ENCODE measurements at regions not wholly inside any gene's neighbourhood (a gene's known extent, or its start where the extent isn't known, plus 50 kb on each side); places are given as distances from the start of the nearest gene placed in this dataset.

DNA sequence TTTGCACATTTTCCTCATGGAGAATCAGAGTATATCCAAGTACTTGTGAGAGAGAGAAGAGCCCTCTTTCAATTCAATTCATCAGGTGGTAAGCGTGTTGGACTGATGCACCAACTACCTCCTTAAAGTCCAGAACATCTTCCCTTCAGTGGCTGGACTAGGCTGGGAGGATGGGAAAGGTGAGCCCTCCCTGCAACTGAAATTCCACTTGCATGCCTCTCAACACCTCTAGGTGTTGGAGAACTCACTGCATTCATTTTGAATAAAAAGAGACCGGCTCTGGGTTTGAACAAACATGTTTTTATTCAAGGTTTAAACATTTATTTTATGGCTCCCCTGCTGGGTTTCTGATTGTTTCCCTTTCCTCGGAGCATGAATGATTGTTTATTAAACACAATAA is 573.5 kb downstream of the CCSER2 start:
- H3K9me3 ChIP-seq (ENCODE audit: control insufficient read depth in 1 of 2, low read length in 2 of 2), result no peaks in the 10 kb centered on the region
- no peak overlapping the region for H3K4me3 ChIP-seq (ENCODE audit: low read length in 2 of 2)
- peaks cover 0 to 6% (median 0%) of the 10 kb centered on the region in 8 donors for H3K9me3 Mint-ChIP-seq
- ChIA-PET POLR2A (ENCODE audit: partially characterized antibody) (no interaction called here), CTCF (ENCODE audit: partially characterized antibody) (no interaction called here)
- no peaks in the 10 kb centered on the region for H3K4me1 ChIP-seq (ENCODE audit: insufficient read depth, low read length)
- DNase-seq, result no peak
- peaks cover 3% of the 10 kb centered on the region in 2 donors for H3K27me3 Mint-ChIP-seq
- no peaks in the 10 kb centered on the region for H3K36me3 Mint-ChIP-seq
- no peak overlapping the region for H3K27ac Mint-ChIP-seq
- H3K27ac ChIP-seq (ENCODE audit: low read depth, low read length), result no peak overlapping the region
- no peaks in the 10 kb centered on the region for H3K4me1 Mint-ChIP-seq
- intact Hi-C loops (cut with micrococcal nuclease), result no loop called here
- H3K27me3 ChIP-seq (ENCODE audit: insufficient read depth, low read length), result no peaks in the 10 kb centered on the region
- H3K4me3 Mint-ChIP-seq, result no peak overlapping the region
- no peaks in the 10 kb centered on the region for H3K36me3 ChIP-seq (ENCODE audit: insufficient read depth, low read length)

DNA sequence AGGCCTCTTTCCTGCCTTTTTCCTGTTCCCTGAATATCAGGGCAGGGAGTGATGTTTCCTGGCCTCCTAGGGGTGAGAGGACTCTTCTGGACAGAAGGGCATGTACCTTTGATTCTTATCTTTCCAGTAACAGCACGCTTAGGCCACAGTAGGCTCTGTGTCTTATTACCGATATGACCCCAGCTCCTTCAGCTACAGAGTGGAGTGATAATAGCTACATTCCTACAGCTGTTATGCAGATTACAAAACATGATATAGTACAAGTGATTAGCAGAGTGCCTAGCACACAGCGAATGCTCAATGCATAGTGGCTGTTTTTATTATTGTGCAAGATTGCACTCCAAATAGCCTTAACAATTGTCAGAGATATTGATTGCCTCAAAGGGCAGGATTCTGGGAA is 574.2 kb downstream of the CCSER2 start:
- ChIA-PET CTCF (ENCODE audit: partially characterized antibody) (no interaction called here), POLR2A (ENCODE audit: partially characterized antibody) (no interaction called here)
- Mint-ChIP-seq H3K27me3 (peaks cover 3% of the 10 kb centered on the region in 2 donors), H3K9me3 (peaks cover 0 to 6% (median 0%) of the 10 kb centered on the region in 8 donors), H3K4me1 (no peaks in the 10 kb centered on the region), H3K4me3 (no peak overlapping the region), H3K27ac (no peak overlapping the region), H3K36me3 (no peaks in the 10 kb centered on the region)
- intact Hi-C loops (cut with micrococcal nuclease), result no loop called here
- H3K36me3 ChIP-seq (ENCODE audit: insufficient read depth, low read length), result no peaks in the 10 kb centered on the region
- no peak overlapping the region for H3K4me3 ChIP-seq (ENCODE audit: low read length in 2 of 2)
- H3K27me3 ChIP-seq (ENCODE audit: insufficient read depth, low read length), result no peaks in the 10 kb centered on the region
- H3K27ac ChIP-seq (ENCODE audit: low read depth, low read length), result no peak overlapping the region
- no peaks in the 10 kb centered on the region for H3K9me3 ChIP-seq (ENCODE audit: control insufficient read depth in 1 of 2, low read length in 2 of 2)
- no peaks in the 10 kb centered on the region for H3K4me1 ChIP-seq (ENCODE audit: insufficient read depth, low read length)
- DNase-seq, result no peak

- no peaks in the 10 kb centered on the region for H3K36me3 ChIP-seq (ENCODE audit: insufficient read depth, low read length)
- H3K9me3 ChIP-seq (ENCODE audit: control insufficient read depth in 1 of 2, low read length in 2 of 2), result no peaks in the 10 kb centered on the region
- Mint-ChIP-seq H3K4me3 (no peak overlapping the region), H3K27ac (no peak overlapping the region), H3K9me3 (peaks cover 0 to 6% (median 0%) of the 10 kb centered on the region in 8 donors), H3K36me3 (no peaks in the 10 kb centered on the region), H3K4me1 (no peaks in the 10 kb centered on the region), H3K27me3 (peaks cover 3 to 5% of the 10 kb centered on the region in 2 donors)
- no peak overlapping the region for H3K4me3 ChIP-seq (ENCODE audit: low read length in 2 of 2)
- no peak for DNase-seq
- CTCF ChIA-PET (ENCODE audit: partially characterized antibody), result no interaction called here
- H3K27me3 ChIP-seq (ENCODE audit: insufficient read depth, low read length), result no peaks in the 10 kb centered on the region
- POLR2A ChIA-PET (ENCODE audit: partially characterized antibody), result no interaction called here
- no peak overlapping the region for H3K27ac ChIP-seq (ENCODE audit: low read depth, low read length)
- intact Hi-C loops (cut with micrococcal nuclease), result no loop called here
- H3K4me1 ChIP-seq (ENCODE audit: insufficient read depth, low read length), result no peaks in the 10 kb centered on the region
Measured at GRCh38 chr10:84903320-84903719, 574.9 kb downstream of the CCSER2 start.

- ChIA-PET CTCF (ENCODE audit: partially characterized antibody) (no interaction called here), POLR2A (ENCODE audit: partially characterized antibody) (no interaction called here)
- Histone ChIP-seq H3K4me3 (ENCODE audit: low read length in 2 of 2) (no peak overlapping the region), H3K36me3 (ENCODE audit: insufficient read depth, low read length) (no peaks in the 10 kb centered on the region), H3K27ac (ENCODE audit: low read depth, low read length) (no peak overlapping the region), H3K9me3 (ENCODE audit: control insufficient read depth in 1 of 2, low read length in 2 of 2) (no peaks in the 10 kb centered on the region), H3K27me3 (ENCODE audit: insufficient read depth, low read length) (no peaks in the 10 kb centered on the region), H3K4me1 (ENCODE audit: insufficient read depth, low read length) (no peaks in the 10 kb centered on the region)
- H3K9me3 Mint-ChIP-seq, result peaks cover 0 to 2% (median 0%) of the 10 kb centered on the region in 8 donors
- H3K36me3 Mint-ChIP-seq, result no peaks in the 10 kb centered on the region
- H3K27ac Mint-ChIP-seq, result no peak overlapping the region
- H3K4me1 Mint-ChIP-seq, result peaks cover 0 to 1% (median 0%) of the 10 kb centered on the region in 4 donors
- intact Hi-C loops (cut with micrococcal nuclease), result no loop called here
- no peak overlapping the region for H3K4me3 Mint-ChIP-seq
- no peak for DNase-seq
- peaks cover 0 to 6% of the 10 kb centered on the region in 2 donors for H3K27me3 Mint-ChIP-seq
Measured at GRCh38 chr10:84907461-84908009, 579.1 kb downstream of the CCSER2 start.

DNA sequence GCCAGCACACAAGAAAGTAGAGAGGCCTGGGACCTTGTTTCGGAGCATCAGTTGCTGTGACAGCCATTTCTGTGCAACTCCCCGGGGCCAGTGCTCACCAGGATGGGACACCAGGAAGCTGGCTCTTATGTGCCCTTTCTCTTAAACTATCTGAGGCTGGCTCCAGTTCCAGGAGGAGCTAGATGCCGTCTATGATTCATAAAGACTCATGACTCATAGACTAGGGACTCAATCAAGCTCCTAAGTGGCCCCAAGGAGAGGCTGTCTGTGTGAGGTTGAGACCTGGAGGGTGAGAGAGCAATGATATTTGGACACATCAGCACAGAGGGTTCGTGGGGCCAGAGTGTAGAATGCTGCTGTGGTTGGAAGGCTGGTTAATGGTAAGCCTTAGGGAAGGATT is 580.1 kb downstream of the CCSER2 start:
- Histone ChIP-seq H3K4me3 (ENCODE audit: low read length in 2 of 2) (no peak overlapping the region), H3K4me1 (ENCODE audit: insufficient read depth, low read length) (no peaks in the 10 kb centered on the region), H3K27ac (ENCODE audit: low read depth, low read length) (no peak overlapping the region), H3K36me3 (ENCODE audit: insufficient read depth, low read length) (no peaks in the 10 kb centered on the region), H3K9me3 (ENCODE audit: control insufficient read depth in 1 of 2, low read length in 2 of 2) (no peaks in the 10 kb centered on the region), H3K27me3 (ENCODE audit: insufficient read depth, low read length) (no peaks in the 10 kb centered on the region)
- intact Hi-C loops (cut with micrococcal nuclease), result no loop called here
- no peaks in the 10 kb centered on the region for H3K36me3 Mint-ChIP-seq
- no peak overlapping the region for H3K4me3 Mint-ChIP-seq
- no peak overlapping the region for H3K27ac Mint-ChIP-seq
- ChIA-PET CTCF (ENCODE audit: partially characterized antibody) (no interaction called here), POLR2A (ENCODE audit: partially characterized antibody) (no interaction called here)
- H3K27me3 Mint-ChIP-seq, result peaks cover 0 to 6% of the 10 kb centered on the region in 2 donors
- no peak for DNase-seq
- H3K9me3 Mint-ChIP-seq, result peaks cover 0 to 2% (median 0%) of the 10 kb centered on the region in 8 donors
- peaks cover 0 to 1% (median 0%) of the 10 kb centered on the region in 4 donors for H3K4me1 Mint-ChIP-seq

DNA sequence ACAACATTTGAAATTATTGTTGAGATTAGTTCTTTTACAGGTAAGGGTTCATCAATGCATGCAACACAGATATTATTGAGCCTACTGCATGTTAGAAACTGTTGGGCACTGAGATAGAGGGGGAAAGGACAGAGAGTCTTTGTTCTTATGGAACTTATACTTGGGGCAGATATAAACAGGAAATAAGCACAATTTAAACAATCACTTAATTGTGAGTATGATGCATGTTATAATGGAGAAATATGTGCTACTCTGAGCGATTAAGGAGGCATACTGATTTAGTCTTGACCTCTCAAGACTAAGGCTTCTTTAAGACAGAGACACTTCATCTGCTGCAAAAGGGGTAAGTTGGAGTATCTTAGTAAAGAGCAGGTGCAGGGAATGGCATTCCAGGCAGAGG is 593.3 kb downstream of the CCSER2 start:
- H3K27ac ChIP-seq (ENCODE audit: low read depth, low read length), result no peak overlapping the region
- no peaks in the 10 kb centered on the region for H3K9me3 ChIP-seq (ENCODE audit: control insufficient read depth in 1 of 2, low read length in 2 of 2)
- no peak overlapping the region for H3K4me3 ChIP-seq (ENCODE audit: low read length in 2 of 2)
- intact Hi-C loops (cut with micrococcal nuclease), result no loop called here
- no peak for DNase-seq
- Mint-ChIP-seq H3K27ac (no peak overlapping the region), H3K9me3 (peaks cover 0 to 5% (median 0%) of the 10 kb centered on the region in 8 donors), H3K4me3 (no peak overlapping the region), H3K36me3 (no peaks in the 10 kb centered on the region), H3K4me1 (no peaks in the 10 kb centered on the region), H3K27me3 (no peaks in the 10 kb centered on the region)
- ChIA-PET POLR2A (ENCODE audit: partially characterized antibody) (no interaction called here), CTCF (ENCODE audit: partially characterized antibody) (no interaction called here)
- no peaks in the 10 kb centered on the region for H3K27me3 ChIP-seq (ENCODE audit: insufficient read depth, low read length)
- no peaks in the 10 kb centered on the region for H3K4me1 ChIP-seq (ENCODE audit: insufficient read depth, low read length)
- H3K36me3 ChIP-seq (ENCODE audit: insufficient read depth, low read length), result no peaks in the 10 kb centered on the region

DNA sequence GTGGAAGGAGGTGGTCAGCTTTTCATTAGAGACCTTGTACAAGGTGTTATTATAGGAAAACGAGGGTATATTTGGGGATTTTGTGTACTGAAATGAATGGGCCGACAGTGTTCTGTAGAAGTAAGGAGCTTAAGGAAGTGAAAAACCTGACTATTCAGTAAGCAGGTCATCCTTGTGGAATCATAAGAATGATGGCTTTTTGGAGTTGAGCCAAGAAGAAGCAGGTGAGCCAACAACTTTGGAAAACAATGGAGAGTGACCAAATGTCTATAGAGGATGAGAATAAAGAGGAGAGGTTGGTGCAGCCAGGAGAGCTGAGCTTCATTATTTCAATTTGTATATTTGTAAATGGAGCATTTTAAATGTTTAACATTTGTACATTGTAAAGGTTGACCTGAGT is 595.7 kb downstream of the CCSER2 start:
- Mint-ChIP-seq H3K4me3 (no peak overlapping the region), H3K27me3 (peaks cover 0 to 1% of the 10 kb centered on the region in 2 donors), H3K9me3 (peaks cover 0 to 4% (median 0%) of the 10 kb centered on the region in 8 donors), H3K27ac (no peak overlapping the region), H3K4me1 (no peaks in the 10 kb centered on the region), H3K36me3 (no peaks in the 10 kb centered on the region)
- Histone ChIP-seq H3K27ac (ENCODE audit: low read depth, low read length) (no peak overlapping the region), H3K27me3 (ENCODE audit: insufficient read depth, low read length) (no peaks in the 10 kb centered on the region), H3K36me3 (ENCODE audit: insufficient read depth, low read length) (no peaks in the 10 kb centered on the region), H3K4me3 (ENCODE audit: low read length in 2 of 2) (no peak overlapping the region), H3K4me1 (ENCODE audit: insufficient read depth, low read length) (no peaks in the 10 kb centered on the region), H3K9me3 (ENCODE audit: control insufficient read depth in 1 of 2, low read length in 2 of 2) (no peaks in the 10 kb centered on the region)
- ChIA-PET POLR2A (ENCODE audit: partially characterized antibody) (interaction anchor here (0.6 kb wide), 1 partner anchor 99 kb away, joined by 3 read pairs; no protein-coding TSS in a partner anchor), CTCF (ENCODE audit: partially characterized antibody) (no interaction called here)
- intact Hi-C loops (cut with micrococcal nuclease), result no loop called here
- no peak for DNase-seq

- Histone ChIP-seq H3K27me3 (ENCODE audit: insufficient read depth, low read length) (no peaks in the 10 kb centered on the region), H3K36me3 (ENCODE audit: insufficient read depth, low read length) (no peaks in the 10 kb centered on the region), H3K27ac (ENCODE audit: low read depth, low read length) (no peak overlapping the region), H3K4me1 (ENCODE audit: insufficient read depth, low read length) (no peaks in the 10 kb centered on the region), H3K4me3 (ENCODE audit: low read length in 2 of 2) (no peak overlapping the region), H3K9me3 (ENCODE audit: control insufficient read depth in 1 of 2, low read length in 2 of 2) (no peaks in the 10 kb centered on the region)
- ChIA-PET POLR2A (ENCODE audit: partially characterized antibody) (no interaction called here), CTCF (ENCODE audit: partially characterized antibody) (no interaction called here)
- no peak for DNase-seq
- H3K27ac Mint-ChIP-seq, result no peak overlapping the region
- peaks cover 0 to 1% of the 10 kb centered on the region in 2 donors for H3K27me3 Mint-ChIP-seq
- intact Hi-C loops (cut with micrococcal nuclease), result loop anchor here (5.0 kb wide), 1 partner anchor 1452 kb away; no protein-coding TSS in a partner anchor
- H3K36me3 Mint-ChIP-seq, result no peaks in the 10 kb centered on the region
- H3K4me1 Mint-ChIP-seq, result no peaks in the 10 kb centered on the region
- peaks cover 0 to 4% (median 0%) of the 10 kb centered on the region in 8 donors for H3K9me3 Mint-ChIP-seq
- H3K4me3 Mint-ChIP-seq, result no peak overlapping the region
Measured at GRCh38 chr10:84925495-84925894, 597.1 kb downstream of the CCSER2 start.

Measured in CD4-positive, alpha-beta memory T cell (primary cell).